GM21423 (cell line): ENCODE measurements at regions not wholly inside any gene's neighbourhood (a gene's known extent, or its start where the extent isn't known, plus 50 kb on each side); places are given as distances from the start of the nearest gene placed in this dataset.

ENCODE experiments used
- ATAC-seq: cut with Tn5 transposase; IDR thresholded peaks from one replicate; pipeline ENCODE4 v1.9.1; 2021; ENCODE audit warnings: mild to moderate bottlenecking, moderate library complexity; ENCODE audit not compliant: unreplicated experiment

GRCh38 chr6:16976385-16977183, 125.3 kb upstream of the STMND1 start:
- no peak for ATAC-seq

GRCh38 chr6:16974704-16975359, 127.0 kb upstream of the STMND1 start:
- no peak for ATAC-seq

GRCh38 chr6:16974387-16974673, 127.5 kb upstream of the STMND1 start:
- ATAC-seq: no peak

- ATAC-seq: no peak
Observed at GRCh38 chr6:16973545-16974386, 128.1 kb upstream of the STMND1 start.

- no peak for ATAC-seq
Observed at GRCh38 chr6:16973051-16973450, 128.8 kb upstream of the STMND1 start.

- ATAC-seq: no peak
Observed at GRCh38 chr6:16972535-16972934, 129.3 kb upstream of the STMND1 start.

- no peak for ATAC-seq
Observed at GRCh38 chr6:16969699-16970655, 131.9 kb upstream of the STMND1 start.

GRCh38 chr6:16968101-16968500, 133.7 kb upstream of the STMND1 start:
- ATAC-seq: no peak

- ATAC-seq: no peak
Observed at GRCh38 chr6:16967470-16967817, 134.4 kb upstream of the STMND1 start.

- no peak for ATAC-seq
Observed at GRCh38 chr6:16966791-16967469, 134.9 kb upstream of the STMND1 start.

- no peak for ATAC-seq
Observed at GRCh38 chr6:16965689-16966088, 136.2 kb upstream of the STMND1 start.

- ATAC-seq: peak; percentile 81
Observed at GRCh38 chr6:16964553-16965499, 137.0 kb upstream of the STMND1 start.

GRCh38 chr6:16961577-16961976, 140.3 kb upstream of the STMND1 start:
- no peak for ATAC-seq

- ATAC-seq: no peak
Observed at GRCh38 chr6:16959789-16960188, 142.1 kb upstream of the STMND1 start.

- ATAC-seq: no peak
Observed at GRCh38 chr6:16956361-16956760, 145.5 kb upstream of the STMND1 start.

- no peak for ATAC-seq
Observed at GRCh38 chr6:16955899-16956298, 146.0 kb upstream of the STMND1 start.

- ATAC-seq: no peak
Observed at GRCh38 chr6:16953905-16954304, 147.9 kb upstream of the STMND1 start.

- ATAC-seq: no peak
Observed at GRCh38 chr6:16953446-16953845, 148.4 kb upstream of the STMND1 start.
